Left renal pelvis (tissue), 4 donors: ENCODE measurements at regions not wholly inside any gene's neighbourhood (a gene's known extent, or its start where the extent isn't known, plus 50 kb on each side); places are given as distances from the start of the nearest gene placed in this dataset.

ENCODE experiments used
- DNase-seq, 4 donors: peaks; one replicate each; pipeline ENCODE4 v3.0.0-alpha.2; 2013; ENCODE audit warnings: low read depth in 4 of 4, low spot score in 3 of 4

DNA sequence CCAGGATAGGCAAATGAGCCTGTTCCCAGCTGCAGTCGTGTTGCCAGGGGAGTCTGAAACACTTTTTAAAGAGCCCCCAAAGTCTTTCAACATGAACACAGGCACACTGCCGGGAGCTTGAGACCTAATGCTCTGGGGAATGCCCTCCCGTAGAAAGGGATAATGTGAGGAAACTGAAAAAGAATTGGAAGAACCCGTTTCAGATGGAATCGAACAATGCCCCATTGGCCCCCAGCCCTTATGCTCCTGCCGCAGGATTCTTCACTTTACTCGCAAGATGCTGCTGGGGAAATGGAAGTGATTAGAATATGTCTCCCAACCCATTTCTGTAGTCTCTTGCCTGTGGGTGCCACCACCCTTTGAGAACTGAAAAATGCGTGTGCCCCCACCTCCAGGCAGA, 136.3 kb upstream of the GATA6 start:
- DNase-seq, result no peak

GRCh38 chr18:22034276-22034675, 135.1 kb upstream of the GATA6 start:
- no peak for DNase-seq

DNA sequence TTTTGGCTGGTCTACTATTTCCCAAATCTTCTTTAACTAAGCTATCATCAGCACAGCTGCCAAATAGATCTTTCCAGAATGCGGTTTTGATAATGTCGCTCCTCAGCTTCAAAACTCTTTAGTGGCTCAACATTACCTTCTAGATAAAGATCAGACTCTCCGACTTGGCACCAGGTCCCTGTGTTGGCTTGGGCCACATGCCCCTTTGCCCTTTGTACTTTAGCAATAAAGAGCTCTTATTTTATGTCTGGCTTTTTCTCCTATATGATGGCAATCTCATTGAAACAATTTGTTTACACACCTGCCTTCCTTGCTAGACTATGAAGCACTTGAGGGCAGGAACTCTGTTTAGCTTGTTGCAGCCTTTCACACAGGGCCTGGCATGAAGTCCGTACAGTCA, 128.9 kb upstream of the GATA6 start:
- no peak for DNase-seq

- no peak for DNase-seq
Measured at GRCh38 chr18:22043837-22044236, 125.6 kb upstream of the GATA6 start.

DNA sequence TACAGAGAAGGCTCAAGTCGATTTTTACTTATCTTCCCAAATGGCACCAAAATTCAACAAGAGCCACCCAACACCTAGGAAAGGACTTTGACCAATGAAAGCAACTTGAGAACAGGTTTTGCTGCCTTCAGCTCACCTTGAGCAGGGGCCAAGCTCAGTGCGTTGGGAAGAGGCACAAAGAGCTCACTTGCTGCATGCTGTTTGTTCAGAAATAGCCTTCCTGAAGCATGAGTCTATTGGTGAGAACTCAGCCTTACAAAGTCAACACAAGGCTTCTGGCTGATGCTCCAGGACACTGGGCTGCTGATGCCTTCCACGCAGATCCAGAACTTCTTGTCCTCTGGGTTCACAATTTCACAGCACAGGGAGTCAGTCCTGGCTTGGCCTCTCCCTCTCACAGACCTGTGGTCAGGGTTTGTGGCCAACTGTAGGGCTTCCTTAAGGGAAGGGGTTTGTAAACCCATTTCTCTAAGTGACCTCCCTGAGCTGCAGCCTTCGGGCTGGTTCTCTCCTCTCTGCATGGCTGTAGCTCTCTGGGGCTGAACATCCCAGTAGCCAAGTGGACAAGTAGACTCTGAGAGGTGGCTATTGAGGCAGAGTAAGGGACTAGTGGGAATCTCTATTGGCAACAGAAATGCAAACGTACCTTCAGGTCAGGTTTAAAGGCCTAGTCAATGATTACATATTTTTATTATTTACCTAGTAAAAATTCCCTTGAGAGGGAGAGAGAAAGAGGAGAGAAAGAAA, 124.7 kb upstream of the GATA6 start:
- DNase-seq, result no peak

DNA sequence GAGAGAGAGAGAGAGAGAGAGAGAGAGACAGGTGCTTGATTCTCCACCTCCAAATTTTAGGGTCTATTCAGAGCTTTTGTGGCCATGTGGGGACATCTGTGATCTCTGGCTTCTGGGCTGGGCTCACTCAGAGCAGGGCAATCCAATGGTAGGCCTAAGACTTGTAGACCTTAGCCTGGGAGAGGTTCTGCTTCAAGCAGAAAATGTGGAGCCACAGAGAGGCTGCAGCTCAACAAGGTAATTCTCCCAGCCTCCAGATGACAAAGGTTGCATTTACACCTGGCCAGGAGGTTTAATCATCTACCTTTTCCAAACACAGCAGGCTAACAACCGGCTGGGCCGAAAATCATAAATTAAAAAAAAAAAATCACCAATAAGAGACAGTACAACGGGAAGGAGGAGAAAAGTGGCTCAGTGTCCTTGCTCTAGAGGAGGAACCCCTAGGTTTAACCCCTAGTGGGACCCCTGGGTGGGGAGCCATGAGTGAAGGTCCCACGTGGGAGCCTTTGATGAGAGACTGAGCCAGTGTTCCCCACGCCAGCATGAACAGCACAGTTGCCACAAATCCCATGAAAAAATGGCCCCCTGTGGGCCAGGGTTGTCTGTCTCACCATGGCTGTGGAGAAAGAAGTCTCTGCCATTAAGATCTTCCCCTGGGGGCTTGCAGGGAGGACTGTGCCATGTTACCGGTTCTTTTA, 124.0 kb upstream of the GATA6 start:
- DNase-seq, result no peak

- no peak for DNase-seq
Measured at GRCh38 chr18:22046473-22046872, 122.9 kb upstream of the GATA6 start.

- DNase-seq, result no peak
Measured at GRCh38 chr18:22047485-22047884, 121.9 kb upstream of the GATA6 start.

DNA sequence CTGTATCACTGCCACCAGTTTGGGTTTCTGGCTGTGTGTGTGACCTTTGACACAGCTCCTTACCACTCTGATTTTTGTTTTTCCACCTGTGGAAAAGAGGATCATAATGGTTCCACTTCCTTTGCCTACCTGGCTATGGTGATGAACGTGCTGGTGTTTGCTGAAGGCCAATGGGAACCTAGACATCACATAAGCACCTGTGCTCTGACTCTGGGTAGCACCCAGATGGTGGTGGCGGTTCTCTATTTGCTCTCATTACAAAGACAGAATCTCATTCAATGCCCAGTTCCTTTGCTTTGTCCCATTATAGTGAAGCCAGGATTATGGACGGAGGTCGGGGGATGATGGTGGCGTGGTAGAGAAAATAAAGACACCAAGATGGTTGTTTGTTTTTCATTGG, 121.2 kb upstream of the GATA6 start:
- no peak for DNase-seq

GRCh38 chr18:22048932-22049615, 120.3 kb upstream of the GATA6 start:
- no peak for DNase-seq

DNA sequence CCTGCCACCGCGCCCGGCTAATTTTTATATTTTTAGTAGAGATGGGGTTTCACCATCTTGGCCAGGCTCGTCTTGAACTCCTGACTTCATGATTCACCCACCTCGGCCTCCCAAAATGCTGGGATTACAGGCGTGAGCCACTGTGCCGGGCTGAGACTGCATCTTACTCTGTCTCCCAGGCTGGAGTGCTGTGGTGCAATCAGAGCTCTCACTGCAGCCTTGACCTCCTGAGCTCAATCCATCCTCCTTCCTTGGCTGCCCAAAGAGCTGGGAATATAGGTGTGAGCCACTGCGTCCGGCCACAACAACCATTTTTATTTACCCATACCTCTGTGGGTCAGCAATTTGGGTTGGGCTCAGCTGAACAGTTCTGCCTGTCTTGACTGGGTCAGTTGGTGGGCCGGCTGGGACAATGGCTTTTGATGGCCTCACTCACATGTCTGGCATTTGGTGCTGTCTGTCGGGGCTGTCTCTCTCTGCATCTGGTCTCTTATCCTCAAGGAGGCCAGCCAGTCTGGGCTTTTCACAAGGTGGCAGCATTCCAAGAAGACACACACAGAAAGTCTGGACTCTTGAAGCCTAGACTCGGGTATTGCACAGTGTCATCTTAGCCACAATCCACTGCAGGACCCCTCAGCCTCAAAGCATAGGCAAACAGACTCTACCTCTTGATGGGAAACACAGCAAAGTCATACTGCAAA, 116.8 kb upstream of the GATA6 start:
- no peak for DNase-seq

DNA sequence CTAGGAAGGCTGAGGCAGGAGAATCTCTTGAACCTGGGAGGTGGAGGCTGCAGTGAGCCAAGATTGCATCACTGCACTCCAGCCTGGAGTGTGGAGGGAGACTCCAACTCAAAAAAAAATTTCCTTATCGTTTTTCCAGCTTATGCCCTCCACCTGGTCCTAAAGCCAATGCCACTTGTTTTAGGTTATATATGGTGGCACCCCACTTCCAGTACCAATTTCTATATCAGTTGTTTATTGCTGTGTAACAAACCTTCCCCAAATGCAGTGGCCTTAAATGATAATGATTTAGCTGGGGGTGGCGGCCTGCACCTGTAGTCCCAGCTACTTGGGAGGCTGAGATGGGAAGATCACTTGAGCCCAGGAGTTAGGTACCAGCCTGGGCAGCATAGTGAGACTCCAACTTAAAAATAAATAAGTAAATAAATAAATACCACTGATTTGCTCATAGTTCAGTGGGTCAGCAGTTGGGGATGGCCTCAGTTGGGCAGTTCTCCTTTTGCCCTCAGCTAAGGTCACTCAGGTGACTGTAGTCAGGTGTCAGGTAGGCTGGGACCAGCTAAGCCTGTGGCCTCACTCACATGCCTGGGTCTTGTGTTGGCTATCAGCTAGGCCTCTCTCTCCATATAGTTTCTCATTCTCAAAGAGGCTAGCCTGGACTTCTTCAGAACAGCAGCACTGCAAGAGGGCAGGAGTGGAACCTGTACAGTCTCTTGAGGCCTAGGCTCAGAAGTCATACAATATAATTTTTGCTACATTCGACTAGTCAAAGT, 113.7 kb upstream of the GATA6 start:
- DNase-seq, result no peak

GRCh38 chr18:22056950-22057349, 112.4 kb upstream of the GATA6 start:
- no peak for DNase-seq

- no peak for DNase-seq
Measured at GRCh38 chr18:22057908-22058527, 111.4 kb upstream of the GATA6 start.

DNA sequence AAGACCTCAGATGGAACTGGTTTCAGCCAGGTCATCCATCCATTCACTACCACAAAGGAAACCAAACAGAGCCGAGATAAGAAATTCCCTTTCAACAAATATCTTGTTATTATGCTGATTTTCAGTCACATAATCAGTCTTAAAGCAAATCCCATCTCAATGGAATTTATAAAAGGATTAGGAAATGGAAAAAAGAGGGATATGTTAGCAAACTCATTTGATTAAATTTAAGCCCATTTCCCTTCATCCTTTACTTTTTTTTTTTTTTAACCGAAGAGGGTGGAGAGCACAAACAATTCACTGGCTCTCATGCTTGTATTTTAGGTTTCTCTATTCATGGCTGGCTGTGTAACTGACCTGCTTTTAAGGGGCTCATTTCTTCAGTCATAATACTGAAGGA, 109.0 kb upstream of the GATA6 start:
- DNase-seq, result no peak

DNA sequence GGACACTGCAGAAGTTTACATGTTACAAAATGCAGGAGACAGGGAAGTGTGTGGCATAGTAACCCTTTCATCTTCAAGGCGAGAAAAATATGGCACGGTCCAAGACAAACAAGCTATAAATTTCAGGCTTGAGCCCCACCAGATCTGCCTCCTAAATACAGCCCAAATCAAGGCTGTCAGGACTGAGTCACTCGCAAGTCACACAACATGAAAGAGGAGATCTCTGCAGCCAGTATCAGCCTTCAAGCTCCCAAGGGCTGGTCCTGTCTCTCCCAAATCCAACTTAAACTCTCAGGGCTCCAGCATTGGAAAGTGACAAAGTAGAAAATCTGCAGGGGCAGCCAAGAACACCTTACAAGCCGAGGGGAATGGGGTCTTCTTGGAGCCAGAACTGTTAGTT, 106.3 kb upstream of the GATA6 start:
- no peak for DNase-seq

GRCh38 chr18:22063672-22064071, 105.7 kb upstream of the GATA6 start:
- no peak for DNase-seq

- no peak for DNase-seq
Measured at GRCh38 chr18:22064581-22064980, 104.8 kb upstream of the GATA6 start.

GRCh38 chr18:22065311-22065710, 104.1 kb upstream of the GATA6 start:
- no peak for DNase-seq

DNA sequence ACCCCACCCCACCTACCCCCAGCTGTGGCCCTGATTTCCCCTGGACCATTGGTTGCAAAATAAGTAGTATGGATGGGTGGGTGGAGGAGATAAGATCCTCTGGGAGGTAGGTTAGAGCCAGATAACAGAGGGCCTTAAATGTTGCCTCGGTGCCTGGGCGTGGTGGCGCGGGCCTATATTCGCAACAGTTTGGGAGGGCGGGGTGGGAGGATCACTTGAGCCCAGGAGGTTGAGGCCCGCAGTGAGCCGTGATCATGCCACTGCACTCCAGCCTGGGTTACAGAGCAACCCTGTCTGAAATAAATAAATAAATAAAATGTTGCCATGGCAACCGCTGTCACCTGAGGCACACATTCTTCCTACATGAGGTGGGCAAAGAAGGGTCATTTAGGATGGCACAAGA, 103.3 kb upstream of the GATA6 start:
- no peak for DNase-seq
